Esophagus squamous epithelium (tissue), 5 donors: ENCODE measurements at regions not wholly inside any gene's neighbourhood (a gene's known extent, or its start where the extent isn't known, plus 50 kb on each side); places are given as distances from the start of the nearest gene placed in this dataset.
A peak's percentile ranks its signal among the peaks of the same experiment; 100 is the strongest.
"Not testable (repeated sequence)": the region's sequence is repeated elsewhere in the genome, so short reads cannot be mapped to it uniquely, and the experiment has no call there.

ENCODE experiments used
- DNase-seq: peaks from one replicate; lab custom pipeline; 2025; lab: John Stamatoyannopoulos, UW
- H3K27ac ChIP-seq, 4 donors: fragments of 200-600 bp; sonication (generic); one replicate each; pipeline ENCODE4 v1.5.1; 2016 to 2019; ENCODE audit warnings: mild to moderate bottlenecking in 1 of 4
- H3K27me3 ChIP-seq, 4 donors: fragments of 200-600 bp; sonication (generic); 1 replicate in 3 of 4; 2 replicates in 1 of 4; pipeline versions ENCODE4 v1.5.1 to v1.6.0; 2017 to 2021; ENCODE audit warnings: antibody characterized with exemption in 1 of 4
- H3K36me3 ChIP-seq, 3 donors: fragments of 200-600 bp; sonication (generic); one replicate each; pipeline ENCODE4 v1.5.1; 2016 to 2019
- H3K4me1 ChIP-seq, 3 donors: fragments of 200-600 bp; sonication (generic); one replicate each; pipeline ENCODE4 v1.5.1; 2017 to 2019
- H3K4me3 ChIP-seq, 4 donors: fragments of 200-600 bp; sonication (generic); 1 replicate in 3 of 4; 2 replicates in 1 of 4; pipeline ENCODE4 v1.5.1; 2016 to 2019; ENCODE audit warnings: mild to moderate bottlenecking in 2 of 4, moderate library complexity in 1 of 4
- H3K9me3 ChIP-seq, 3 donors: fragments of 200-600 bp; sonication (generic); one replicate each; pipeline ENCODE4 v1.5.1; 2016 to 2019
- CTCF ChIP-seq, 6 experiments: fragments of 450-650 bp in 4 of 6; fragments of 200-600 bp in 2 of 6; sonication (generic) in 2 of 6; IDR thresholded peaks; one replicate each; pipeline ENCODE4 v1.5.1; 2016 to 2019; ENCODE audit warnings: antibody characterized with exemption in 6 of 6, mild to moderate bottlenecking in 4 of 6, moderate library complexity in 4 of 6
- POLR2A ChIP-seq, 4 donors: fragments of 450-650 bp; IDR thresholded peaks; one replicate each; pipeline ENCODE4 v1.6.1; 2017; ENCODE audit warnings: antibody characterized with exemption in 4 of 4, mild to moderate bottlenecking in 4 of 4, moderate library complexity in 3 of 4
- WGBS, 2 donors: methylation state at CpG; one replicate each; pipeline ENCODE4 v1.1.5; 2018; 5-methylcytosine and 5-hydroxymethylcytosine counted together
- intact Hi-C: fragments of 100-400 bp; cut with DNase I; formaldehyde crosslinking; loops from one replicate; pipeline ENCODE4 v1.15.0; 2022
- donor health status: DM: yes; HTN: yes; CAD: no.

DNA sequence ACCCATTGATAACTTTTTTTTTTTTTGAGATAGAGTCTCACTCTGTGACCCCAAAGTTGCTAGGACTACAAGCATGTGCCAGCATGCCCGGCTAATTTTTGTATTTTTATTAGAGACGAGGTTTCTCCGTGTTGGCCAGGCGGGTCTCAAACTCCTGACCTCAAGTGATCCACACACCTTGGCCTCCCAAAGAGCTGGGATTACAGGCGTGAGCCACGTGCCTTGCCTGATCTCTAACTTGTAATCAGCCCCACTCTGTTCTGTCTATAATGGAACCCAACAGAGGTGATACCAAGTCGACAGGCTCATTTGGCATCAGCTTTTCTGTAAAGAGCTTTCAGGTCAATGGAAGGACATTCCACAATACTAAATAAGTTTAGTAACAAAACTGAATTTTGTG lies 99.4 kb downstream of the HFE start:
- intact Hi-C loops, result no loop called here

GRCh38 chr6:26187292-26187691 lies 100.1 kb downstream of the HFE start:
- no peaks in the 10 kb centered on the region for H3K36me3 ChIP-seq
- H3K4me3 ChIP-seq, result no peak overlapping the region
- no peak overlapping the region for H3K27ac ChIP-seq
- DNase-seq, result no peak
- no peaks in the 10 kb centered on the region for H3K9me3 ChIP-seq
- intact Hi-C loops, result no loop called here
- H3K4me1 ChIP-seq, result peaks cover 5 to 44% (median 6%) of the 10 kb centered on the region in 3 donors
- no peak for TF ChIP-seq POLR2A (IDR thresholded peaks at IDR 0.05)
- TF ChIP-seq CTCF (IDR thresholded peaks at IDR 0.05), result no peak
- WGBS, 2 donors, result 70 to 80% methylated on average over 3 of the region's 3 CpGs
- no peaks in the 10 kb centered on the region for H3K27me3 ChIP-seq

More for the DNA sequence above, 99.4 kb downstream of the HFE start:
- H3K36me3 ChIP-seq, result no peaks in the 10 kb centered on the region
- TF ChIP-seq POLR2A (IDR thresholded peaks at IDR 0.05) (no peak), CTCF (IDR thresholded peaks at IDR 0.05) (no peak)
- no peak overlapping the region for H3K4me3 ChIP-seq
- 85 to 97% methylated on average over 6 to 7 of the region's 7 CpGs for WGBS, 2 donors
- no peak for DNase-seq
- H3K4me1 ChIP-seq, result peaks cover 5 to 44% (median 6%) of the 10 kb centered on the region in 3 donors
- H3K9me3 ChIP-seq, result no peaks in the 10 kb centered on the region
- no peaks in the 10 kb centered on the region for H3K27me3 ChIP-seq
- H3K27ac ChIP-seq, result no peak overlapping the region

GRCh38 chr6:26187981-26188635 lies 100.9 kb downstream of the HFE start:
- peak overlapping the region; percentile 39 to 73 (median 55) for H3K4me3 ChIP-seq
- intact Hi-C loops, result no loop called here

GRCh38 chr6:26191512-26191911 lies 104.3 kb downstream of the HFE start:
- not testable (repeated sequence) for H3K27ac ChIP-seq, H3K36me3 ChIP-seq, H3K4me3 ChIP-seq, DNase-seq, H3K9me3 ChIP-seq, H3K27me3 ChIP-seq
- intact Hi-C loops, result loop anchor here (10.0 kb wide), 1 partner anchor 67 kb away; a partner anchor contains a TSS
- WGBS, 2 donors, result 82% methylated on average over 8 of the region's 8 CpGs
- peaks cover 7 to 43% (median 11%) of the 10 kb centered on the region in 3 donors for H3K4me1 ChIP-seq

More at GRCh38 chr6:26187981-26188635, 100.9 kb downstream of the HFE start:
- Histone ChIP-seq H3K9me3 (no peaks in the 10 kb centered on the region), H3K27me3 (no peaks in the 10 kb centered on the region), H3K27ac (peak overlapping the region; percentile 82 to 94 (median 90)), H3K4me1 (peaks cover 3 to 39% (median 5%) of the 10 kb centered on the region in 3 donors), H3K36me3 (no peaks in the 10 kb centered on the region)
- DNase-seq, result no peak
- TF ChIP-seq CTCF (IDR thresholded peaks at IDR 0.05), result no peak
- no peak for TF ChIP-seq POLR2A (IDR thresholded peaks at IDR 0.05)
- WGBS, 2 donors, result 3 to 8% methylated on average over 17 to 20 of the region's 20 CpGs

- no peak overlapping the region for H3K4me3 ChIP-seq
- intact Hi-C loops, result loop anchor here (10.0 kb wide), 1 partner anchor 69 kb away; a partner anchor contains a TSS
- TF ChIP-seq CTCF (IDR thresholded peaks at IDR 0.05) (no peak), POLR2A (IDR thresholded peaks at IDR 0.05) (no peak)
- H3K27me3 ChIP-seq, result peaks cover 0 to 20% (median 0%) of the 10 kb centered on the region in 4 donors
- H3K36me3 ChIP-seq, result no peaks in the 10 kb centered on the region
- H3K27ac ChIP-seq, result peak overlapping the region in 3 of 4 donors; percentile 94 to 98 (median 95)
- DNase-seq, result no peak
- peaks cover 8 to 51% (median 8%) of the 10 kb centered on the region in 3 donors for H3K4me1 ChIP-seq
- H3K9me3 ChIP-seq, result no peaks in the 10 kb centered on the region
- WGBS, 2 donors, result 79 to 92% methylated on average over 1 of the region's 1 CpG
Measured at GRCh38 chr6:26193467-26194328, 106.5 kb downstream of the HFE start.
